Left ventricle myocardium inferior (tissue), 1 donor: ENCODE measurements at regions not wholly inside any gene's neighbourhood (a gene's known extent, or its start where the extent isn't known, plus 50 kb on each side); places are given as distances from the start of the nearest gene placed in this dataset.

Experiments
- DNase-seq: peaks from one replicate; pipeline ENCODE4 v3.0.0-alpha.2; 2020
- H3K27ac ChIP-seq: fragments of 200-600 bp; replicated peaks from 2 replicates; pipeline ENCODE4 v1.8.0; 2021
- H3K27me3 ChIP-seq: fragments of 200-600 bp; 2 replicates; pipeline ENCODE4 v1.8.0; 2021; ENCODE audit warnings: low read depth
- H3K36me3 ChIP-seq: fragments of 200-600 bp; 2 replicates; pipeline ENCODE4 v1.8.0; 2021
- H3K4me1 ChIP-seq: fragments of 200-600 bp; 2 replicates; pipeline ENCODE4 v1.8.0; 2021
- H3K4me3 ChIP-seq: fragments of 200-600 bp; 2 replicates; pipeline ENCODE4 v1.8.0; 2021; ENCODE audit warnings: mild to moderate bottlenecking, moderate library complexity
- H3K9me3 ChIP-seq: fragments of 200-600 bp; replicated peaks from 2 replicates; pipeline ENCODE4 v1.8.0; 2021
- CTCF ChIP-seq: fragments of 200-600 bp; IDR thresholded peaks from 2 replicates; pipeline ENCODE4 v1.8.0; 2021; ENCODE audit warnings: antibody characterized with exemption, mild to moderate bottlenecking, borderline replicate concordance
- intact Hi-C: fragments of 100-400 bp; cut with micrococcal nuclease; formaldehyde crosslinking; loops from one replicate; pipeline ENCODE4 v1.11.0; 2022
- donor health status: DM: no; HTN: yes; CAD: no; lungs with severe emphysema.

- H3K4me1 ChIP-seq, result no peaks in the 10 kb centered on the region
- intact Hi-C loops, result no loop called here
Observed at GRCh38 chr2:17322461-17322860, 195.8 kb downstream of the RAD51AP2 start.

GRCh38 chr2:17319090-17319489, 199.2 kb downstream of the RAD51AP2 start:
- intact Hi-C loops, result loop anchor here (10.0 kb wide), 1 partner anchor 544 kb away; no protein-coding TSS in a partner anchor
- H3K27ac ChIP-seq, result no peak overlapping the region
- H3K36me3 ChIP-seq, result no peaks in the 10 kb centered on the region
- H3K27me3 ChIP-seq, result no peaks in the 10 kb centered on the region
- TF ChIP-seq CTCF, result no peak
- H3K9me3 ChIP-seq, result no peaks in the 10 kb centered on the region
- no peak overlapping the region for H3K4me3 ChIP-seq
- DNase-seq, result no peak
- H3K4me1 ChIP-seq, result no peaks in the 10 kb centered on the region

More at GRCh38 chr2:17322461-17322860, 195.8 kb downstream of the RAD51AP2 start:
- TF ChIP-seq CTCF, result no peak
- Histone ChIP-seq H3K9me3 (no peaks in the 10 kb centered on the region), H3K27ac (no peak overlapping the region), H3K4me3 (no peak overlapping the region), H3K36me3 (no peaks in the 10 kb centered on the region), H3K27me3 (no peaks in the 10 kb centered on the region)
- no peak for DNase-seq

DNA sequence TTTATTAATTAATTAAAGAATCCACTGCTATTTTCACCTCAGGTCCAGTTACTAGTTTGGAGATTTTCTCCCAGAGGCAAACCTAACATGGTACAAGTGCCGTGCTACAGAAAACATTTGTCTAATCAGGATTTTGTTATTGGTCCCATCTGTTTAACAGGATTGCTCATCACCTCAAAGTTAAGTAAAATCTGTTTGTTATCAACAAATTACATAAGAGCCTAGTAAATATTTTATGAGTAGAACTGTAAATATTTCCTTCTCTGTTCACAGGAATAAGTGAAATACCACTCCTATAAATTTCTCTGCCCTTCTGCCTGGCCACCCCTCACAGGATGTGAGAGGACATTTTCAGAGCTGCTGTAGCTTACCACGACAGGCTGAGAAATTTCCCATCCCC, 200.2 kb downstream of the RAD51AP2 start:
- Histone ChIP-seq H3K27me3 (no peaks in the 10 kb centered on the region), H3K4me1 (no peaks in the 10 kb centered on the region), H3K4me3 (no peak overlapping the region), H3K9me3 (no peaks in the 10 kb centered on the region), H3K36me3 (no peaks in the 10 kb centered on the region), H3K27ac (no peak overlapping the region)
- no peak for TF ChIP-seq CTCF
- intact Hi-C loops, result loop anchor here (10.0 kb wide), 1 partner anchor 543 kb away; no protein-coding TSS in a partner anchor
- no peak for DNase-seq

- TF ChIP-seq CTCF, result no peak
- intact Hi-C loops, result loop anchor here (10.0 kb wide), 1 partner anchor 543 kb away; no protein-coding TSS in a partner anchor
Observed at GRCh38 chr2:17317439-17317976, 200.7 kb downstream of the RAD51AP2 start.

DNA sequence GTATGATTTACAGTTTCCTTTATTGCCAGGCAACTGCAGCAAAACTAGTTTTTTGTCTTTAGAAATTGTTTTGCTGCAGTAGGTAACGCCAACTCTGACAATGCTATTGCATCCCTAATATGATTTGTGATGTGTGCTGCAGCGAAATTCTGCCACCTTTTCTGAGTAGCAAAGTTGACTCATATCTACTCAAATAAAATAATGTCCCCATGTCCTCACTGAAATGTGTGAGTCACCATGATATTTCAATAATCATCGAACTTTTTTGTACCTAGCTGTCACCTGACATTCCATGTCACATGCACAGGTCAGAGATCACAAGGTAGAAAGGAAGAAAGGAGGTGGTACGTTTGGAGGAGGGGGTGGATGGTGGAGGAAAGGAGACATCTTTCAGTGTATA, 205.0 kb downstream of the RAD51AP2 start:
- H3K27ac ChIP-seq, result no peak overlapping the region
- no peaks in the 10 kb centered on the region for H3K27me3 ChIP-seq
- H3K36me3 ChIP-seq, result no peaks in the 10 kb centered on the region
- H3K4me3 ChIP-seq, result no peak overlapping the region
- H3K4me1 ChIP-seq, result no peaks in the 10 kb centered on the region
- no peak for DNase-seq
- H3K9me3 ChIP-seq, result no peaks in the 10 kb centered on the region
- TF ChIP-seq CTCF, result no peak
- intact Hi-C loops, result loop anchor here (10.0 kb wide), 1 partner anchor 538 kb away; no protein-coding TSS in a partner anchor

More at GRCh38 chr2:17317439-17317976, 200.7 kb downstream of the RAD51AP2 start:
- Histone ChIP-seq H3K4me1 (no peaks in the 10 kb centered on the region), H3K27ac (no peak overlapping the region), H3K9me3 (no peaks in the 10 kb centered on the region), H3K4me3 (no peak overlapping the region), H3K36me3 (no peaks in the 10 kb centered on the region), H3K27me3 (no peaks in the 10 kb centered on the region)
- no peak for DNase-seq
